ENCODE measurements at regions not wholly inside any gene's neighbourhood (a gene's known extent, or its start where the extent isn't known, plus 50 kb on each side); places are given as distances from the start of the nearest gene placed in this dataset.

- no peak overlapping the region for H2BK5ac ChIP-seq (ENCODE audit: insufficient read length, low read length)
- no peak overlapping the region for H3K18ac ChIP-seq (ENCODE audit: insufficient read length, low read depth, low read length)
- H3K56ac ChIP-seq (ENCODE audit: insufficient read length, low read depth, low read length), result no peak overlapping the region
- no CpG with 5 or more reads among the region's 7 CpGs for WGBS (ENCODE audit: extremely low coverage, insufficient read length, low lambda C conversion rate)
- Mint-ChIP-seq H3K9me3 (no peaks in the 10 kb centered on the region), H3K4me3 (no peak overlapping the region), H3K4me1 (peaks cover 16 to 18% of the 10 kb centered on the region in 2 experiments), H3K27me3 (ENCODE audit: low read depth) (no peaks in the 10 kb centered on the region), H3K36me3 (ENCODE audit: insufficient read depth in 1 of 3, low read depth in 3 of 3) (no peaks in the 10 kb centered on the region), H3K27ac (no peak overlapping the region)
- H3K4me1 ChIP-seq (ENCODE audit: insufficient read depth, low read length), result peaks cover 2% of the 10 kb centered on the region; the same call in 1 of the 2 replicates
- H4K20me1 ChIP-seq (ENCODE audit: control insufficient read depth, insufficient read depth, insufficient read length), result no peaks in the 10 kb centered on the region
- no peaks in the 10 kb centered on the region for H3K79me1 ChIP-seq (ENCODE audit: insufficient read depth, low read depth, low read length, poor library complexity, severe bottlenecking)
- H3K9me3 ChIP-seq (ENCODE audit: control insufficient read depth, low read depth, low read length), result no peaks in the 10 kb centered on the region
- no peak overlapping the region for H2BK20ac ChIP-seq (ENCODE audit: low read depth, low read length, poor library complexity, severe bottlenecking)
- H3K9ac ChIP-seq (ENCODE audit: extremely low read depth, insufficient read length, low read length), result no peak overlapping the region
- no peaks in the 10 kb centered on the region for H3K79me2 ChIP-seq (ENCODE audit: insufficient read depth, low read length)
- TF ChIP-seq CTCF (conservative IDR thresholded peaks at IDR 0.05), result no peak
- no peak overlapping the region for H3T11ph ChIP-seq (ENCODE audit: low read length)
- no peak overlapping the region for H3K4ac ChIP-seq (ENCODE audit: low read depth, low read length)
- H3K27ac ChIP-seq (ENCODE audit: insufficient read length, low read depth, low read length), result no peak overlapping the region
- H3K23me2 ChIP-seq (ENCODE audit: insufficient read length, low read depth, low read length, poor library complexity, severe bottlenecking), result no peaks in the 10 kb centered on the region
- H4K91ac ChIP-seq (ENCODE audit: insufficient read length, low read depth, low read length), result no peak overlapping the region
- H3K27me3 ChIP-seq (ENCODE audit: insufficient read depth, low read length), result no peaks in the 10 kb centered on the region
- no peak overlapping the region for H3K4me2 ChIP-seq (ENCODE audit: insufficient read depth, insufficient read length, low read length)
- H4K5ac ChIP-seq (ENCODE audit: insufficient read length, low read depth, low read length), result no peak overlapping the region
- H2BK15ac ChIP-seq (ENCODE audit: low read depth, low read length), result no peak overlapping the region
- no peak overlapping the region for H2AK5ac ChIP-seq (ENCODE audit: insufficient read length, low read length)
- H4K8ac ChIP-seq (replicated peaks; ENCODE audit: insufficient read length, low read depth, low read length), result no peak overlapping the region
- H2AFZ ChIP-seq (ENCODE audit: low read length), result no peak overlapping the region
- H3K23ac ChIP-seq (ENCODE audit: insufficient read length, low read depth, low read length), result no peak overlapping the region
- no peak overlapping the region for H2BK12ac ChIP-seq (ENCODE audit: insufficient read length, low read depth, low read length)
- no peak overlapping the region for H2BK120ac ChIP-seq (ENCODE audit: low read depth, low read length, poor library complexity, severe bottlenecking)
- DNase-seq, result no peak
- no peak overlapping the region for H3K14ac ChIP-seq (ENCODE audit: insufficient read depth, low read length)
Observed at GRCh38 chr4:83658806-83659205, 122.9 kb downstream of the GPAT3 start.
